Chondrocyte (in vitro differentiated cells): ENCODE measurements at regions not wholly inside any gene's neighbourhood (a gene's known extent, or its start where the extent isn't known, plus 50 kb on each side); places are given as distances from the start of the nearest gene placed in this dataset.

Experiments
- DNase-seq: peaks from one replicate; pipeline ENCODE4 v3.0.0; 2021; ENCODE audit warnings: mixed read lengths, low spot score
- H3K27ac Mint-ChIP-seq: one replicate; pipeline ENCODE4 v1.8.0; 2021; ENCODE audit warnings: mild to moderate bottlenecking, moderate library complexity, mixed read lengths; ENCODE audit not compliant: unreplicated experiment
- H3K27me3 Mint-ChIP-seq: 2 replicates; pipeline ENCODE4 v1.8.0; 2021; ENCODE audit warnings: low read depth, mixed read lengths
- H3K36me3 Mint-ChIP-seq: 2 replicates; pipeline ENCODE4 v1.8.0; 2021; ENCODE audit warnings: low read depth, mixed read lengths
- H3K4me1 Mint-ChIP-seq: 2 replicates; pipeline ENCODE4 v1.8.0; 2021; ENCODE audit warnings: low read depth, mild to moderate bottlenecking, mixed read lengths
- H3K4me3 Mint-ChIP-seq: one replicate; pipeline ENCODE4 v1.8.0; 2021; ENCODE audit warnings: mild to moderate bottlenecking, moderate library complexity, mixed read lengths; ENCODE audit not compliant: unreplicated experiment
- H3K9me3 Mint-ChIP-seq: 2 replicates; pipeline ENCODE4 v1.8.0; 2021; ENCODE audit warnings: low read depth, mixed read lengths
- CTCF ChIP-seq: fragments of 200-600 bp; sonication (generic); IDR thresholded peaks from 2 replicates; pipeline ENCODE4 v1.5.0; 2021; ENCODE audit warnings: antibody characterized with exemption, mild to moderate bottlenecking, moderate library complexity

DNA sequence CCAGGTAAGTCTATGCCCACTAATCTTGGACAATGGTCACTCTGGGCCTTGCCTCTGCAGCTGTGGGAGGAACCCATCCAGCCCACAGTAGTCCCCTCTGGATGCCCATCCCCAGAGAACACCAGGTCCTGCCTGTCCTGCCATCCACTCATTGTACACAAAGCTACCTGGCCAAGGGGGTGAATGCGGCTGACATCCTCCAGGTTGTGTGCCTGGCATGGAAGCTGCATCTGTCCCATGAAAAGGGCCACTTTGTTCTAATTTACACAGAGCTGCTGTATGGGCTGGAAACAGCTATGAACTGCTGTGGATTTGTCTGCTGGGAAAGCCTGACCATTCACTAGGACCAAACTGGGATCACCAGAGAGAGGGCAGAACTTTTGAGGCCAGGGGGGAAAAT is 324.8 kb downstream of the LRFN2 start:
- no peak for TF ChIP-seq CTCF
- H3K4me3 Mint-ChIP-seq, result no peak overlapping the region
- DNase-seq, result no peak
- H3K27ac Mint-ChIP-seq, result no peak overlapping the region
- H3K9me3 Mint-ChIP-seq, result no peaks in the 10 kb centered on the region
- peaks cover 29% of the 10 kb centered on the region for H3K27me3 Mint-ChIP-seq
- H3K4me1 Mint-ChIP-seq, result no peaks in the 10 kb centered on the region
- H3K36me3 Mint-ChIP-seq, result no peaks in the 10 kb centered on the region

DNA sequence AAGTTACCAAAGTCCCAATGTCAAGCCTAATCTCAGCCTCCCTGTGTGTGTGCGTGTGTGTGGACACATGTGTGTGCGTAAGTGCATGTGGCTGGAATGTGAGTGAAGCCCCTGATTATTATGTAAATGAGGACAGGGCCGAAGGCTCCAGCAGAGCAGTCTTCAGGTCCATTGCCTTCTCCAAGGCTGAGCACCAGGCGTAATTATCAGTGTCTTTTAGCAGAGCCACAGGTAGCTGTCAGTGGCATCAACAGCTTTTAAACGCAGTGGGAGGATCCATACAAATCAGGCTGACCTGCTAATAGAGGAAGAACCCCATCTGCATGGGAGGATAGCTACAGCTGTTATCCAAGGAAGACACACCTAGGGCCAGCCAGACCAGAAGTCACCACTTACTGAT is 324.3 kb upstream of the MOCS1 start:
- no peak overlapping the region for H3K27ac Mint-ChIP-seq
- H3K4me1 Mint-ChIP-seq, result no peaks in the 10 kb centered on the region
- no peaks in the 10 kb centered on the region for H3K9me3 Mint-ChIP-seq
- no peaks in the 10 kb centered on the region for H3K36me3 Mint-ChIP-seq
- TF ChIP-seq CTCF, result no peak
- DNase-seq, result no peak
- no peak overlapping the region for H3K4me3 Mint-ChIP-seq
- H3K27me3 Mint-ChIP-seq, result peaks cover 23% of the 10 kb centered on the region

- no peak for DNase-seq
- peaks cover 26% of the 10 kb centered on the region for H3K27me3 Mint-ChIP-seq
- no peak overlapping the region for H3K27ac Mint-ChIP-seq
- no peaks in the 10 kb centered on the region for H3K36me3 Mint-ChIP-seq
- H3K4me1 Mint-ChIP-seq, result no peaks in the 10 kb centered on the region
- H3K4me3 Mint-ChIP-seq, result no peak overlapping the region
- H3K9me3 Mint-ChIP-seq, result no peaks in the 10 kb centered on the region
- no peak for TF ChIP-seq CTCF
These were observed 322.6 kb upstream of the MOCS1 start for GRCh38 chr6:40256831-40257230.

- no peaks in the 10 kb centered on the region for H3K9me3 Mint-ChIP-seq
- no peak for DNase-seq
- peaks cover 25% of the 10 kb centered on the region for H3K27me3 Mint-ChIP-seq
- H3K4me3 Mint-ChIP-seq, result no peak overlapping the region
- TF ChIP-seq CTCF, result no peak
- no peaks in the 10 kb centered on the region for H3K36me3 Mint-ChIP-seq
- H3K4me1 Mint-ChIP-seq, result no peaks in the 10 kb centered on the region
- H3K27ac Mint-ChIP-seq, result no peak overlapping the region
These were observed 322.0 kb upstream of the MOCS1 start for GRCh38 chr6:40256224-40256623.

- Mint-ChIP-seq H3K4me3 (no peak overlapping the region), H3K4me1 (no peaks in the 10 kb centered on the region), H3K27ac (no peak overlapping the region), H3K9me3 (no peaks in the 10 kb centered on the region), H3K27me3 (peaks cover 25% of the 10 kb centered on the region), H3K36me3 (no peaks in the 10 kb centered on the region)
- TF ChIP-seq CTCF, result no peak
- DNase-seq, result no peak
These were observed 319.2 kb upstream of the MOCS1 start for GRCh38 chr6:40253420-40253819.
